ENCODE measurements at regions not wholly inside any gene's neighbourhood (a gene's known extent, or its start where the extent isn't known, plus 50 kb on each side); places are given as distances from the start of the nearest gene placed in this dataset.

GRCh38 chr17:51375771-51376170 is 115.4 kb downstream of the UTP18 start:
- no peak overlapping the region for H3K27ac Mint-ChIP-seq
- H3K9me3 Mint-ChIP-seq (ENCODE audit: low read depth), result no peaks in the 10 kb centered on the region
- H3K36me3 Mint-ChIP-seq (ENCODE audit: insufficient read depth), result no peaks in the 10 kb centered on the region
- peaks cover 5% of the 10 kb centered on the region for H3K4me1 Mint-ChIP-seq (ENCODE audit: low read depth)
- H3K27me3 Mint-ChIP-seq, result peaks cover 7% of the 10 kb centered on the region
- H3K4me3 Mint-ChIP-seq (ENCODE audit: low read depth), result no peak overlapping the region
- no peak for TF ChIP-seq CTCF (IDR thresholded peaks at IDR 0.05; ENCODE audit: unreplicated experiment)
- no peak for DNase-seq (ENCODE audit: low spot score, unreplicated experiment)

- H3K27ac Mint-ChIP-seq, result no peak overlapping the region
- TF ChIP-seq CTCF (IDR thresholded peaks at IDR 0.05; ENCODE audit: unreplicated experiment), result no peak
- peaks cover 3% of the 10 kb centered on the region for H3K4me1 Mint-ChIP-seq (ENCODE audit: low read depth)
- H3K27me3 Mint-ChIP-seq, result peaks cover 7% of the 10 kb centered on the region
- no peak for DNase-seq (ENCODE audit: low spot score, unreplicated experiment)
- H3K9me3 Mint-ChIP-seq (ENCODE audit: low read depth), result no peaks in the 10 kb centered on the region
- no peaks in the 10 kb centered on the region for H3K36me3 Mint-ChIP-seq (ENCODE audit: insufficient read depth)
- H3K4me3 Mint-ChIP-seq (ENCODE audit: low read depth), result no peak overlapping the region
Observed at GRCh38 chr17:51376739-51377138, 116.4 kb downstream of the UTP18 start.

GRCh38 chr17:51381262-51381661 is 120.9 kb downstream of the UTP18 start:
- Mint-ChIP-seq H3K4me3 (ENCODE audit: low read depth) (no peak overlapping the region), H3K27ac (peak overlapping the region; percentile 59), H3K36me3 (ENCODE audit: insufficient read depth) (no peaks in the 10 kb centered on the region), H3K9me3 (ENCODE audit: low read depth) (no peaks in the 10 kb centered on the region), H3K4me1 (ENCODE audit: low read depth) (no peaks in the 10 kb centered on the region), H3K27me3 (peaks cover 7% of the 10 kb centered on the region)
- no peak for TF ChIP-seq CTCF (IDR thresholded peaks at IDR 0.05; ENCODE audit: unreplicated experiment)
- DNase-seq (ENCODE audit: low spot score, unreplicated experiment), result no peak

GRCh38 chr17:51385208-51385607 is 124.9 kb downstream of the UTP18 start:
- Mint-ChIP-seq H3K36me3 (ENCODE audit: insufficient read depth) (no peaks in the 10 kb centered on the region), H3K27ac (no peak overlapping the region), H3K4me3 (ENCODE audit: low read depth) (no peak overlapping the region), H3K4me1 (ENCODE audit: low read depth) (no peaks in the 10 kb centered on the region), H3K9me3 (ENCODE audit: low read depth) (no peaks in the 10 kb centered on the region), H3K27me3 (peaks cover 26% of the 10 kb centered on the region)
- TF ChIP-seq CTCF (IDR thresholded peaks at IDR 0.05; ENCODE audit: unreplicated experiment), result no peak
- no peak for DNase-seq (ENCODE audit: low spot score, unreplicated experiment)

GRCh38 chr17:51387582-51387981 is 127.2 kb downstream of the UTP18 start:
- Mint-ChIP-seq H3K9me3 (ENCODE audit: low read depth) (no peaks in the 10 kb centered on the region), H3K36me3 (ENCODE audit: insufficient read depth) (no peaks in the 10 kb centered on the region), H3K4me3 (ENCODE audit: low read depth) (no peak overlapping the region), H3K27ac (peak overlapping the region; percentile 11), H3K27me3 (peaks cover 33% of the 10 kb centered on the region), H3K4me1 (ENCODE audit: low read depth) (peaks cover 3% of the 10 kb centered on the region)
- no peak for TF ChIP-seq CTCF (IDR thresholded peaks at IDR 0.05; ENCODE audit: unreplicated experiment)
- DNase-seq (ENCODE audit: low spot score, unreplicated experiment), result no peak
